NB4 (cell line): ENCODE measurements at regions not wholly inside any gene's neighbourhood (a gene's known extent, or its start where the extent isn't known, plus 50 kb on each side); places are given as distances from the start of the nearest gene placed in this dataset.

Experiments
- DNase-seq: peaks from one replicate; pipeline ENCODE4 v3.0.0; 2010; ENCODE audit warnings: low read depth
- H3K4me3 ChIP-seq: one replicate; pipeline ENCODE4 v1.5.1; 2011; ENCODE audit warnings: mild to moderate bottlenecking, low read depth, low read length, moderate library complexity
- CTCF ChIP-seq: IDR thresholded peaks from one replicate; pipeline ENCODE4 v1.5.1; 2012; ENCODE audit warnings: low read depth, low read length
- MAX ChIP-seq: IDR thresholded peaks from 2 replicates; pipeline ENCODE4 v1.6.1; 2011; ENCODE audit warnings: low read depth, low read length
- MYC ChIP-seq: IDR thresholded peaks from 2 replicates; pipeline ENCODE4 v1.6.1; 2011; ENCODE audit warnings: low read depth, low read length
- POLR2A ChIP-seq: IDR thresholded peaks from 2 replicates; pipeline ENCODE4 v1.6.1; 2011; ENCODE audit warnings: mild to moderate bottlenecking; ENCODE audit not compliant: insufficient read length; ENCODE audit errors: extremely low read depth

- no peak for TF ChIP-seq MAX
- TF ChIP-seq CTCF, result no peak
- TF ChIP-seq POLR2A, result no peak
- no peak for TF ChIP-seq MYC
- H3K4me3 ChIP-seq, result no peak overlapping the region
- DNase-seq, result no peak
Measured at GRCh38 chr20:52777171-52777570, 195.0 kb upstream of the TSHZ2 start.

- TF ChIP-seq CTCF (no peak), POLR2A (no peak), MYC (no peak), MAX (no peak)
- DNase-seq, result no peak
- H3K4me3 ChIP-seq, result no peak overlapping the region
Measured at GRCh38 chr20:52775786-52776185, 196.4 kb upstream of the TSHZ2 start.

- TF ChIP-seq MAX (no peak), CTCF (no peak), MYC (no peak), POLR2A (no peak)
- no peak for DNase-seq
- no peak overlapping the region for H3K4me3 ChIP-seq
Measured at GRCh38 chr20:52768694-52769093, 203.5 kb upstream of the TSHZ2 start.

GRCh38 chr20:52766645-52767435, 205.3 kb upstream of the TSHZ2 start:
- H3K4me3 ChIP-seq, result no peak overlapping the region
- TF ChIP-seq MAX (no peak), POLR2A (no peak), MYC (no peak), CTCF (no peak)

GRCh38 chr20:52763321-52763853, 208.8 kb upstream of the TSHZ2 start:
- no peak overlapping the region for H3K4me3 ChIP-seq
- no peak for DNase-seq
- TF ChIP-seq MYC (no peak), POLR2A (no peak), MAX (no peak), CTCF (no peak)

More at GRCh38 chr20:52766645-52767435, 205.3 kb upstream of the TSHZ2 start:
- no peak for DNase-seq
